Esophagus muscularis mucosa (tissue), 4 donors: ENCODE measurements at regions not wholly inside any gene's neighbourhood (a gene's known extent, or its start where the extent isn't known, plus 50 kb on each side); places are given as distances from the start of the nearest gene placed in this dataset.

Source experiments
- EP300 ChIP-seq: sonication (generic); formaldehyde crosslinking; IDR thresholded peaks from one replicate; pipeline ENCODE4 v1.6.1; 2017; ENCODE audit warnings: antibody characterized with exemption
- POLR2A ChIP-seq: fragments of 450-650 bp; IDR thresholded peaks from one replicate; pipeline ENCODE4 v1.6.1; 2017; ENCODE audit warnings: antibody characterized with exemption, moderate library complexity, mild to moderate bottlenecking, low read depth
- POLR2AphosphoS5 ChIP-seq, 2 donors: sonication (generic); formaldehyde crosslinking; IDR thresholded peaks; one replicate each; pipeline ENCODE4 v1.6.1; 2017; ENCODE audit warnings: antibody characterized with exemption in 2 of 2
- TF ChIP-seq, protein P1 (sequence below), 3 experiments: fragments of 200-600 bp in 2 of 3; fragments of 450-650 bp in 1 of 3; sonication (generic) in 2 of 3; IDR thresholded peaks; one replicate each; pipeline ENCODE4 v1.5.1; 2017 to 2019; ENCODE audit warnings: antibody characterized with exemption in 3 of 3, mild to moderate bottlenecking in 2 of 3, moderate library complexity in 1 of 3

DNA sequence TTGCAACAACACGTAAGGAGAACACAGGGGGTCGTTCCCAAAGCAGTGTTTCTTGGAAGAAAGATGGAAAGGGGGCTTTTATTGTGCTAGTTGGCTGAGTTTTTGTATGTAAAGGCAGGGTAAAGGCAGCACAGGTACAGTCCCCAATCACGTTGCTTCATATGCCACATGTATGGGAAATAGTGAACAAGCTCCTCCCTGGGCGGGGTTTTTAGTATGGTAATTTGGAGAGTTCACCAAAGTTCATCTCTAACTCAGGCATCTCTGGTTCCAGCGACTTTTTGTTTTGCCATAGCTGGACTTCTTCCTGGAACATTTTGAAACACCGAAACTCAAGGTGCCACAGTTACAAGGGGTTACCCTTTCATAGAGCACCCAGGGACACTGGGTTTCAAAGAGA is 133.9 kb downstream of the CAAP1 start:
- TF ChIP-seq, protein P1, sequence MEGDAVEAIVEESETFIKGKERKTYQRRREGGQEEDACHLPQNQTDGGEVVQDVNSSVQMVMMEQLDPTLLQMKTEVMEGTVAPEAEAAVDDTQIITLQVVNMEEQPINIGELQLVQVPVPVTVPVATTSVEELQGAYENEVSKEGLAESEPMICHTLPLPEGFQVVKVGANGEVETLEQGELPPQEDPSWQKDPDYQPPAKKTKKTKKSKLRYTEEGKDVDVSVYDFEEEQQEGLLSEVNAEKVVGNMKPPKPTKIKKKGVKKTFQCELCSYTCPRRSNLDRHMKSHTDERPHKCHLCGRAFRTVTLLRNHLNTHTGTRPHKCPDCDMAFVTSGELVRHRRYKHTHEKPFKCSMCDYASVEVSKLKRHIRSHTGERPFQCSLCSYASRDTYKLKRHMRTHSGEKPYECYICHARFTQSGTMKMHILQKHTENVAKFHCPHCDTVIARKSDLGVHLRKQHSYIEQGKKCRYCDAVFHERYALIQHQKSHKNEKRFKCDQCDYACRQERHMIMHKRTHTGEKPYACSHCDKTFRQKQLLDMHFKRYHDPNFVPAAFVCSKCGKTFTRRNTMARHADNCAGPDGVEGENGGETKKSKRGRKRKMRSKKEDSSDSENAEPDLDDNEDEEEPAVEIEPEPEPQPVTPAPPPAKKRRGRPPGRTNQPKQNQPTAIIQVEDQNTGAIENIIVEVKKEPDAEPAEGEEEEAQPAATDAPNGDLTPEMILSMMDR (IDR thresholded peaks at IDR 0.05): no peak
- TF ChIP-seq POLR2A (no peak), POLR2AphosphoS5 (IDR thresholded peaks at IDR 0.05) (no peak), EP300 (no peak)
